Esophagus squamous epithelium (tissue), 5 donors: ENCODE measurements at regions not wholly inside any gene's neighbourhood (a gene's known extent, or its start where the extent isn't known, plus 50 kb on each side); places are given as distances from the start of the nearest gene placed in this dataset.

Experiments
- DNase-seq: peaks from one replicate; lab custom pipeline; 2025; lab: John Stamatoyannopoulos, UW
- H3K27ac ChIP-seq, 4 donors: fragments of 200-600 bp; sonication (generic); one replicate each; pipeline ENCODE4 v1.5.1; 2016 to 2019; ENCODE audit warnings: mild to moderate bottlenecking in 1 of 4
- H3K27me3 ChIP-seq, 4 donors: fragments of 200-600 bp; sonication (generic); 1 replicate in 3 of 4; 2 replicates in 1 of 4; pipeline versions ENCODE4 v1.5.1 to v1.6.0; 2017 to 2021; ENCODE audit warnings: antibody characterized with exemption in 1 of 4
- H3K36me3 ChIP-seq, 3 donors: fragments of 200-600 bp; sonication (generic); one replicate each; pipeline ENCODE4 v1.5.1; 2016 to 2019
- H3K4me1 ChIP-seq, 3 donors: fragments of 200-600 bp; sonication (generic); one replicate each; pipeline ENCODE4 v1.5.1; 2017 to 2019
- H3K4me3 ChIP-seq, 4 donors: fragments of 200-600 bp; sonication (generic); 1 replicate in 3 of 4; 2 replicates in 1 of 4; pipeline ENCODE4 v1.5.1; 2016 to 2019; ENCODE audit warnings: mild to moderate bottlenecking in 2 of 4, moderate library complexity in 1 of 4
- H3K9me3 ChIP-seq, 3 donors: fragments of 200-600 bp; sonication (generic); one replicate each; pipeline ENCODE4 v1.5.1; 2016 to 2019
- CTCF ChIP-seq, 6 experiments: fragments of 450-650 bp in 4 of 6; fragments of 200-600 bp in 2 of 6; sonication (generic) in 2 of 6; IDR thresholded peaks; one replicate each; pipeline ENCODE4 v1.5.1; 2016 to 2019; ENCODE audit warnings: antibody characterized with exemption in 6 of 6, mild to moderate bottlenecking in 4 of 6, moderate library complexity in 4 of 6
- POLR2A ChIP-seq, 4 donors: fragments of 450-650 bp; IDR thresholded peaks; one replicate each; pipeline ENCODE4 v1.6.1; 2017; ENCODE audit warnings: antibody characterized with exemption in 4 of 4, mild to moderate bottlenecking in 4 of 4, moderate library complexity in 3 of 4
- WGBS, 2 donors: methylation state at CpG; one replicate each; pipeline ENCODE4 v1.1.5; 2018; 5-methylcytosine and 5-hydroxymethylcytosine counted together
- intact Hi-C: fragments of 100-400 bp; cut with DNase I; formaldehyde crosslinking; loops from one replicate; pipeline ENCODE4 v1.15.0; 2022
- donor health status: DM: yes; HTN: yes; CAD: no.

GRCh38 chr6:145360865-145361264 is 374.5 kb downstream of the EPM2A start:
- Histone ChIP-seq H3K36me3 (no peaks in the 10 kb centered on the region), H3K4me1 (no peaks in the 10 kb centered on the region), H3K27me3 (no peaks in the 10 kb centered on the region), H3K9me3 (no peaks in the 10 kb centered on the region), H3K27ac (no peak overlapping the region), H3K4me3 (no peak overlapping the region)
- DNase-seq = no peak
- WGBS, 2 donors = 85 to 87% methylated on average over 8 of the region's 8 CpGs
- TF ChIP-seq CTCF (IDR thresholded peaks at IDR 0.05) (no peak), POLR2A (IDR thresholded peaks at IDR 0.05) (no peak)
- intact Hi-C loops = no loop called here

DNA sequence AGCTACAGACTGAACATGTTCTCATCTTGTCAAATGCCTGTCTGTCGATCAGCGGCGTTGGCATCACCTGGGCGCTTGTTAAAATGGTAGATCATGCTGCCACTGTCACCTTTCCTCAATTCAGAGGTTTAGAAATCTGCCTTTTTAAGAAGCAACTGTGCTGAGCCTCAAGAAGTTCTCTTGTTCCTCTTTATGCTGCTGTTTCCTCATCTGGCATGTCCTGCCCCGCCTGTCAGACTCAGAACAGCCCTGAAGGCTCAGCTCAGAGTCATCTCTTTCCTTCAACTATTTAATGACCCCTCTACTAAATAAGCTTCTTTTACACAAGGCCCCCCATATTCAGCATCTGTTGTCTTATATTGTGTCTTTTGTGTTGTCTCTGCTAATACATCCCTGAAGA is 368.2 kb downstream of the EPM2A start:
- no peaks in the 10 kb centered on the region for H3K9me3 ChIP-seq
- 66 to 80% methylated on average over 5 of the region's 5 CpGs for whole genome bisulfite sequencing, 2 donors
- DNase-seq = no peak
- no peaks in the 10 kb centered on the region for H3K27me3 ChIP-seq
- no peaks in the 10 kb centered on the region for H3K4me1 ChIP-seq
- TF ChIP-seq POLR2A (IDR thresholded peaks at IDR 0.05) = no peak
- TF ChIP-seq CTCF (IDR thresholded peaks at IDR 0.05) = no peak
- H3K4me3 ChIP-seq = no peak overlapping the region
- intact Hi-C loops = no loop called here
- H3K36me3 ChIP-seq = no peaks in the 10 kb centered on the region
- no peak overlapping the region for H3K27ac ChIP-seq

- Histone ChIP-seq H3K4me3 (no peak overlapping the region), H3K4me1 (peaks cover 0 to 3% (median 0%) of the 10 kb centered on the region in 3 donors), H3K36me3 (no peaks in the 10 kb centered on the region), H3K27me3 (no peaks in the 10 kb centered on the region), H3K27ac (no peak overlapping the region), H3K9me3 (no peaks in the 10 kb centered on the region)
- no peak for TF ChIP-seq POLR2A (IDR thresholded peaks at IDR 0.05)
- TF ChIP-seq CTCF (IDR thresholded peaks at IDR 0.05) = no peak
- intact Hi-C loops = no loop called here
- 60 to 63% methylated on average over 5 of the region's 5 CpGs for WGBS, 2 donors
- DNase-seq = no peak
Measured at GRCh38 chr6:145368075-145368474, 367.2 kb downstream of the EPM2A start.

DNA sequence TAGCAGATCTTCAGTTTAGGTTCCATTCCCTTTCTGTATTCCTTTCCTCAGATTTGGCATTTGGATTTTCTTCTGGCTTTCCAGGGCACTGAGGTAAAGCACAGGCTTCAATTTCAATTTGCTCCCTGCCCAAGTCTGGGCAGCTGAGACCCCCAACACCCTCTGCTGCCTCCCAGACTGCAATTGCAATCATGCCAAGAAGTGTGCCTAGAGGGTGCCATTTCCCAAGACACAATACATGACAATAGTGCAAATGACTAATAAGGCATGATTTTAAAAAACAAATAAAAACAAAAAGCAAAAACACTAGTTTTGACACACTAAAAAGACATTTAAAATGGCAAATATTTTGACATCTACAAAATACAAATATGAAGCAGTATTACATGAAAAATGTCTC is 364.8 kb downstream of the EPM2A start:
- no peaks in the 10 kb centered on the region for H3K9me3 ChIP-seq
- H3K27ac ChIP-seq = no peak overlapping the region
- H3K4me1 ChIP-seq = peaks cover 0 to 3% (median 0%) of the 10 kb centered on the region in 3 donors
- intact Hi-C loops = no loop called here
- no peaks in the 10 kb centered on the region for H3K27me3 ChIP-seq
- TF ChIP-seq CTCF (IDR thresholded peaks at IDR 0.05) = no peak
- TF ChIP-seq POLR2A (IDR thresholded peaks at IDR 0.05) = no peak
- H3K36me3 ChIP-seq = no peaks in the 10 kb centered on the region
- no peak for DNase-seq
- H3K4me3 ChIP-seq = no peak overlapping the region

DNA sequence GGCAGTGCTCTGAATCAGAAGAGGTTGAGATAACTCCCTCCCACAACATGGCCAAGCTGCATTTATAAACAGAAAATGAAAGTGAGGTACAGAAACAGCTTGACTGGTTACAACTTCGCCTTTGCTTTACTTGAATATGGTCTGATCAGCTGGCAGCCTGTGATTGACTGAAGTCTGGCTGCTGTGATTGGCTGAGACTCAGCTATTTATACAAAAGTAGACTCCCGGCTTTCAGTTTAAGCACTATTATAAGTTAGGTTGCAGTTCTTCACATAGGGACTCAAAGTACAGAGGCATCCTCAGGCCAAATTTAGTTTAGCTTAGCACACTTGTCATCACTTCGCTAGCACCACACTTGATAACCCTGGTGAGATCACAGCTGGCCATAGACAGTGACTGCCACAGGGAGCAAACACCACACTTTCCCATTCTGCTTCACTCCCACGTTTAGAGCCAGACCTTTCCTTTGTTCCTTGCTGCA is 362.6 kb downstream of the EPM2A start:
- Histone ChIP-seq H3K9me3 (no peaks in the 10 kb centered on the region), H3K4me3 (peak overlapping the region in 1 of 4 donors; percentile 33), H3K27me3 (no peaks in the 10 kb centered on the region), H3K27ac (no peak overlapping the region), H3K4me1 (peaks cover 0 to 3% (median 0%) of the 10 kb centered on the region in 3 donors), H3K36me3 (no peaks in the 10 kb centered on the region)
- intact Hi-C loops = no loop called here
- DNase-seq = no peak
- TF ChIP-seq CTCF (IDR thresholded peaks at IDR 0.05) (no peak), POLR2A (IDR thresholded peaks at IDR 0.05) (no peak)
- 40 to 45% methylated on average over 4 of the region's 4 CpGs for WGBS, 2 donors
